ENCODE measurements at regions not wholly inside any gene's neighbourhood (a gene's known extent, or its start where the extent isn't known, plus 50 kb on each side); places are given as distances from the start of the nearest gene placed in this dataset.

DNA sequence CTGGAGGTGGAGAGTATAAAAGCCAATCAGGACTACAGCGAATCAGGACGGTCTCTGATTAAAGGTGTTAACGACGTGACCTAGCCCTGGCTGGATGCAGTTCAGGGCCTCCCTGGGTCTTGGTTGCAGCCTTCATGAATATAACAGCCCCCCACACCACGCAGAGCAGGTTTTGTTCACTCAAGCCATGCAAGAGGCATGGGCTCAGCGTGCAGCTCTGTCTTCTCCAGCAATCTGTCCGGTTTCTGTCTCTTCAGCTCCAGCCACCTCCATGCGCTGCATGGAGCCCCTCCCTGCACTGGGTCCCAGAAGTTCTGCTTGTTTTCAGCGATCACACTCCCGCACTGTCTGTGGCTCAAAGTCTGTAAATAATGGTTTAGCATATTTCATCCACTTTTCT, 57.1 kb upstream of the CHRNA7 start:
- POLR2A ChIA-PET, result no interaction called here
- no peak for DNase-seq (ENCODE audit: extremely low spot score)
- CTCF ChIA-PET, result no interaction called here
- TF ChIP-seq, protein P1, sequence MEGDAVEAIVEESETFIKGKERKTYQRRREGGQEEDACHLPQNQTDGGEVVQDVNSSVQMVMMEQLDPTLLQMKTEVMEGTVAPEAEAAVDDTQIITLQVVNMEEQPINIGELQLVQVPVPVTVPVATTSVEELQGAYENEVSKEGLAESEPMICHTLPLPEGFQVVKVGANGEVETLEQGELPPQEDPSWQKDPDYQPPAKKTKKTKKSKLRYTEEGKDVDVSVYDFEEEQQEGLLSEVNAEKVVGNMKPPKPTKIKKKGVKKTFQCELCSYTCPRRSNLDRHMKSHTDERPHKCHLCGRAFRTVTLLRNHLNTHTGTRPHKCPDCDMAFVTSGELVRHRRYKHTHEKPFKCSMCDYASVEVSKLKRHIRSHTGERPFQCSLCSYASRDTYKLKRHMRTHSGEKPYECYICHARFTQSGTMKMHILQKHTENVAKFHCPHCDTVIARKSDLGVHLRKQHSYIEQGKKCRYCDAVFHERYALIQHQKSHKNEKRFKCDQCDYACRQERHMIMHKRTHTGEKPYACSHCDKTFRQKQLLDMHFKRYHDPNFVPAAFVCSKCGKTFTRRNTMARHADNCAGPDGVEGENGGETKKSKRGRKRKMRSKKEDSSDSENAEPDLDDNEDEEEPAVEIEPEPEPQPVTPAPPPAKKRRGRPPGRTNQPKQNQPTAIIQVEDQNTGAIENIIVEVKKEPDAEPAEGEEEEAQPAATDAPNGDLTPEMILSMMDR (IDR thresholded peaks at IDR 0.05; ENCODE audit: control extremely low read depth, extremely low read depth, low read depth, missing control alignments), result no peak

DNA sequence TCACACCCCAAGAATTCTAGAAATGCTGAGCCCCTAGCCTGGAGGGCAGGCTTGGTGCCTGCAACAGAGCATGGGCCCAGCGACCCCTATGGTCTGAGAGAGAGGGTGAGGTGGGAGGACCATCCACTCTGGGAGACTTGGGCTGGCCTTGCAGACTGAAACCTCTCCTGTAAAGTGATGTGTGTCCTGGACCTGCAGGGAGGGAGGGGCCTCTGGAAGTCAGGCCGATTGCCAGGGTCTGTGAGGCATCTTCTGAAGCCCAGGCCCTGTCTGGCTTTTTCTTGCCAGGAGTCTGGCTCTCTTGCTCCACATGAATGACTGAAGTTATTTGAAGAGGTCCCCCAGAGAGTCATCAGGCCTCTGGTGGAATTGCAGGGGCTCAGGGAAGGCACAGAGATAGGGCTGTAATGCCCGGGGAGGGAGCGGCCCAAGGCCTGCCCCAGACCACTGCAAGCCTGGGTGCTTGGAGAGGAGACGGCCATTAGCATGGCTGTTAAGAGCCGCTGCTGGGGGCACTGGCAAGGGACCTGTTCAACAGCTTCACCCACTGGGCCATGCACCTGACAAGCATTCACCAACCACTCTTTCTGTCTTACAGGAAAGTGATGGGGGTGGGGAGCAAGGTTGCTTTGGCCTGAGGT, 56.0 kb upstream of the CHRNA7 start:
- TF ChIP-seq, protein P1 (IDR thresholded peaks at IDR 0.05; ENCODE audit: control extremely low read depth, extremely low read depth, low read depth, missing control alignments), result no peak
- ChIA-PET CTCF (interaction anchor here (1.2 kb wide), 1 partner anchor 12 kb away, joined by 4 read pairs; no protein-coding TSS in a partner anchor), POLR2A (no interaction called here)
- DNase-seq (ENCODE audit: extremely low spot score), result no peak

DNA sequence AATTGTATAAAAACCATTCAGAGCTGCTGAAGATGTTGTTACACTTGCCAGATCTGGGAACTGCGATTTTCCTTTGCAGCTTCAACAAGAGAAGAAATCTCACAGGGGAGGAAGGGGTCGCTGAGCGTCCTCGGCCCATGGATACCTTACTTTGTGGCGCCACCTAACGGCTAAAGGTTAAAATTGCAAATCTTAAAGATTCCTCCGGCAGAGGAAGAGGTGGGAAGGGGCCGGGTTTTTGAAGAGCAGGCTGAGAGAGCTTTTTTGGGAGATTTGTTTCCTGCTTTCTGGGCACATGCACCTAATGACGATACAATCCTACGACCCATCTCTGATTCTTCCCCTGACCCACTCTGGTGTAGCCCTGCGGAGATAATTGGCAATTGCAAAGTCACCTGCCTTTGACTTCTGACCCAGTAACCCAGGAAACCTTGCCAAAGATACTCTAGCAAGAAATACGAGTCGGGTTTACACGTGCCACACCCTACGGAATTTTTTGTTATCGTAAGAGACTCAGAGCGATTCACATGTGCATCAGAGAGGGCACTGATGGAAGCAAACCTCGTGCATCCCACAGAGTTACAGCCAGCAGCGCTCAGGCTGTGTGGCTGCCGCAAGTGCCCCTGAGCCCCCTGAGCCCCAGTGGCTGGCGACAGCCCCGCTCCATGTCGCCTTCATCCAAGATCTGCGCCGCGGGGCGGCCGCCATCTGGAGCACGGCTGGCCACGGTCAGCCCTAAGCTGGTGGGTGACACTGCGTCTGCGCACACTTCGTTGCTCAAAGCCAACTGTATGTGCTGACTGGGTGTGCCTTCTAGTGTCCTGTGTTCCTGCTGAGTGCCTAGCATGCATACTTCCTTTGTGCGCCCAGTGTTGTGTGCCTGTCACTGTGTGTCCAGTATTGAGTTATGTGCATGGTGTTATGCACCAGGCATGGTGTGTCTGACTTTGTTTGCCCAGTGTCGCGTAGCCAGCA, 55.2 kb upstream of the CHRNA7 start:
- peak; percentile 53 for DNase-seq (ENCODE audit: extremely low spot score)
- TF ChIP-seq, protein P1 (IDR thresholded peaks at IDR 0.05; ENCODE audit: control extremely low read depth, extremely low read depth, low read depth, missing control alignments), result peak; percentile 79
- POLR2A ChIA-PET, result no interaction called here
- CTCF ChIA-PET, result interaction anchor here (1.1 to 3.7 kb wide), 3 partner anchors 7 to 16 kb away, joined by 3 to 26 read pairs (median 4); no protein-coding TSS in a partner anchor

DNA sequence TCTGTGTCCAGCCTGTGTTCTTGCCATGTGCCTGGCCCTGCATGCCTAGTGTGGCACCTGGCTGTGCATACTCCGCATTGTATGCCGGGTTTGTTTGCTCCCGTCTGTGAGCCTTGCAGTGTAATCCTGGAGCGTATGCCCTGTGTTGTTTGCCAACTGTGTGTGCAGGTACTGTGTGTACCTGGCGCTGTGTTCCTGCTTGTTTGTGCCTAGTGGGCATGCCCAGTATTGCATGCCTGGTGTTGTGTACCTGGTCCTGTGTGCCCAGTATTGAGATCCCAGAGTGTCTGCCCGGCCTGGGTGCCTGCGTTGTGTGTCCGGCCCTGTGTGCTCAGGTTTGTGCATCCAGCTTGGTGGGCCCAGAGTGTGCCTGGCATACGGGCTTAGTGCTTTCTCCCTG, 54.5 kb upstream of the CHRNA7 start:
- DNase-seq (ENCODE audit: extremely low spot score), result no peak
- TF ChIP-seq, protein P1 (IDR thresholded peaks at IDR 0.05; ENCODE audit: control extremely low read depth, extremely low read depth, low read depth, missing control alignments), result no peak
- ChIA-PET CTCF (interaction anchor here (1.1 to 3.7 kb wide), 5 partner anchors 8 to 115 kb away, joined by 3 to 26 read pairs (median 16); no protein-coding TSS in a partner anchor), POLR2A (no interaction called here)

DNA sequence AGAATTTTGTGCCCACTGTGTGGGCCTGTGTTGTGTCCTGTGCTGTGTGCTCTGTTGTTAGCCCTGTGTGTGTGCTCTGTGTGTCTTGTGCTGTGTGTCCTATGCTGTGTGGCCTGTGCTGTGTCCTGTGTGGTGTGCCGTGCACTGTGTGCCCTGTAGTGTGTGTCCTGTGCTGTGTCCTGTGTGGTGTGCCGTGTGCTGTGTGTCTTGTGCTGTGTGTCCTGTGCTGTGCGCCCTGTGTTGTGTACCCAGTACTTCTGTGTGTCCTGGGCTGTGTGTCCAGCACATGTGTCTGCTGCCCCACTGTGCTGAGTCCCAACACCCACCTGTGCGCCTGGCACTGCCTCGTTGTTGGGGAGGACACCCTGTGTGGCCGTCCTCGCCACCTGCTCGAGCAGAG, 53.2 kb upstream of the CHRNA7 start:
- no peak for DNase-seq (ENCODE audit: extremely low spot score)
- TF ChIP-seq, protein P1 (IDR thresholded peaks at IDR 0.05; ENCODE audit: control extremely low read depth, extremely low read depth, low read depth, missing control alignments), result no peak
- POLR2A ChIA-PET, result no interaction called here
- CTCF ChIA-PET, result interaction anchor here (0.7 to 3.7 kb wide), 15 partner anchors 9 to 329 kb away, joined by 3 to 26 read pairs (median 4); no protein-coding TSS in a partner anchor

DNA sequence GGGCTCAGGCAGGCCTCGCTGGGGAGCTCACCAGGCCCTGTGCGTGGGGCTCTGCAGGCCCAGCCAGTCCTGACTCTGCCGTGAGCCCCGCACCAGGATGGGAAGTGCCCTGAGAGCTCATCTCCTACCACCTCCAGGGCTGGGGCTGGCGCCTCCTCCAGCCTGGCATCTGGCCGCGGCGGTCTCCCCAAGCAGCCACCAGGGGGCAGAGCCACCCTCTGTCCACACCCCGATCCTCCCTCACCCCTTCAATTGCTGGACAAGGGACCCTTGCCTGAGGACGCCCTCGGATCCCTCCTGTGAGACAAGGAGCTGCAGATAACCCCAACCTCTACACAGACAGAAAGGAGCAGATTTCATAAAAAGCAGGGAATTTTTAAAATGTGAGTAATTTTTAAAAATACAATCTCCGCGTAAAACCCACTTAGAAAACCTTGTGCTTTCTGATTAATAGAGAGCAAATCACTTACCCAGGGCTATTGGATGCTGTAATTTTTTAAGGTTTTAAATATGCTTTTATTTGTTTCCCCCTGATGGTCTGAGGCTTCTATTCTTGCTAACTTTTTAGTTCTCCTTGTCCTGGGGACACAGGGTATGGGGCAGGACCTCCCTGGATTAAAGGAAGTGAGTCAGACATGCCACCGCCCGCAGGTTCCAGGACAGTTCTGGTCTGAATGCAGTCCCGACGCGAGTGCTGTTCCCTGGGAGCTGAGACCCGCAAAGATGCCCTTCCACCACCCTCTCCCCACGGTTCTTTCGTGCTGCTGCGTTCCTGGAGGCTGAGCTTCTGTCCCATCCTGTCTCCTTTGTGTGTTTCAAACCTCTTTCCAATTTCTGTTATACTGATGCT, 52.3 kb upstream of the CHRNA7 start:
- TF ChIP-seq, protein P1 (IDR thresholded peaks at IDR 0.05; ENCODE audit: control extremely low read depth, extremely low read depth, low read depth, missing control alignments), result peak; percentile 82
- ChIA-PET POLR2A (no interaction called here), CTCF (interaction anchor here (0.7 to 3.7 kb wide), 14 partner anchors 9 to 330 kb away, joined by 3 to 26 read pairs (median 4); no protein-coding TSS in a partner anchor)
- peak; percentile 67 for DNase-seq (ENCODE audit: extremely low spot score)

Data from GM10248 (cell line).